Psoas muscle (tissue), 7 donors: ENCODE measurements at regions not wholly inside any gene's neighbourhood (a gene's known extent, or its start where the extent isn't known, plus 50 kb on each side); places are given as distances from the start of the nearest gene placed in this dataset.

Experiments
- ATAC-seq, 4 donors: fragments of 200-7000 bp; cut with Tn5 transposase; one replicate each; pipeline ENCODE4 v1.9.1; 2020; ENCODE audit warnings: moderate library complexity in 3 of 4, mild to moderate bottlenecking in 2 of 4
- DNase-seq, 2 donors: peaks; one replicate each; pipeline ENCODE4 v3.0.0-alpha.2; 2020
- H3K27ac ChIP-seq: fragments of 200-600 bp; one replicate; pipeline ENCODE4 v1.8.0; 2022
- H3K27me3 ChIP-seq, 3 donors: fragments of 200-600 bp in 1 of 3; one replicate each; pipeline versions ENCODE4 v1.6.1 to v1.8.0; 2013 to 2022; ENCODE audit warnings: low read length in 2 of 3, mild to moderate bottlenecking in 2 of 3, moderate library complexity in 1 of 3; ENCODE audit not compliant: insufficient read depth in 3 of 3
- H3K36me3 ChIP-seq, 2 donors: fragments of 200-600 bp in 1 of 2; one replicate each; pipeline versions ENCODE4 v1.6.1 to v1.8.0; 2013 to 2022; ENCODE audit warnings: low read depth in 1 of 2, mild to moderate bottlenecking in 1 of 2, moderate library complexity in 1 of 2; ENCODE audit not compliant: insufficient read depth in 1 of 2
- H3K4me1 ChIP-seq: fragments of 200-600 bp; one replicate; pipeline ENCODE4 v1.8.0; 2022
- H3K4me3 ChIP-seq: fragments of 200-600 bp; one replicate; pipeline ENCODE4 v1.8.0; 2022; ENCODE audit warnings: mild to moderate bottlenecking
- H3K9me3 ChIP-seq: fragments of 200-600 bp; one replicate; pipeline ENCODE4 v1.8.0; 2022
- WGBS, 3 donors: extraction: QIAGEN DNeasy Blood & Tissue Kit; methylation state at CpG; one replicate each; pipeline versions ENCODE4 v1.1.6 to v1.1.7; 2013; 5-methylcytosine and 5-hydroxymethylcytosine counted together
- intact Hi-C, 2 donors: fragments of 100-400 bp; cut with DNase I; formaldehyde crosslinking; loops; one replicate each; pipeline versions ENCODE4 v1.11.0 to v1.14.2; 2022
- TF ChIP-seq, protein P1 (sequence below): fragments of 200-600 bp; IDR thresholded peaks from one replicate; pipeline ENCODE4 v1.8.0; 2022; ENCODE audit warnings: antibody characterized with exemption
- donor health status: healthy with polysubstance abuse.
- donor health status: DM: no; HTN: no; CAD: no; lungs with moderate emphysema.
- donor health status: Bipolar disorder and iron deficiency.
- donor health status: healthy.
- donor health status: DM: yes; HTN: yes; CAD: no.
- donor health status: DM: no; HTN: no; CAD: no.
- donor health status: DM: yes; HTN: yes; CAD: no.

DNA sequence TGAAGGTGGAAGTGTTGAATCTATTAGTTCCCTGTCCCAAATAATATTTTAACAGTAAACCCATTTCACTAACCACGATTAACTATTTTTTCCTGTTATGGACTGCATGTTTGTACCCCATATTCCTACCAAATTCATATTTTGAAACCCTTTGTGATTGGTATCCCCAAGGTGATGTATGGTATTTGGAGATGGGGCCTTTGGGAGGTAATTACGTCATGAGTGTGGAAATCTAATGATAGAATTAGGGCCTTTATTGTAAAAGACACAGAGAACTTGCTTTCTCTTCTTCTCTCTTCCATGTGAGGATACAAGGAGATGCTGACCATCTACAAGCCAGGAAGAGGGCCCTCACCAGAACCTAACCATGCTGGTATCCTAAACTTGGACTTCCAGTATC, 744.7 kb downstream of the DTWD2 start:
- Histone ChIP-seq H3K9me3 (peaks cover 1% of the 10 kb centered on the region), H3K27ac (no peak overlapping the region), H3K27me3 (no peaks in the 10 kb centered on the region), H3K4me1 (no peaks in the 10 kb centered on the region), H3K4me3 (no peak overlapping the region), H3K36me3 (no peaks in the 10 kb centered on the region)
- TF ChIP-seq, protein P1, sequence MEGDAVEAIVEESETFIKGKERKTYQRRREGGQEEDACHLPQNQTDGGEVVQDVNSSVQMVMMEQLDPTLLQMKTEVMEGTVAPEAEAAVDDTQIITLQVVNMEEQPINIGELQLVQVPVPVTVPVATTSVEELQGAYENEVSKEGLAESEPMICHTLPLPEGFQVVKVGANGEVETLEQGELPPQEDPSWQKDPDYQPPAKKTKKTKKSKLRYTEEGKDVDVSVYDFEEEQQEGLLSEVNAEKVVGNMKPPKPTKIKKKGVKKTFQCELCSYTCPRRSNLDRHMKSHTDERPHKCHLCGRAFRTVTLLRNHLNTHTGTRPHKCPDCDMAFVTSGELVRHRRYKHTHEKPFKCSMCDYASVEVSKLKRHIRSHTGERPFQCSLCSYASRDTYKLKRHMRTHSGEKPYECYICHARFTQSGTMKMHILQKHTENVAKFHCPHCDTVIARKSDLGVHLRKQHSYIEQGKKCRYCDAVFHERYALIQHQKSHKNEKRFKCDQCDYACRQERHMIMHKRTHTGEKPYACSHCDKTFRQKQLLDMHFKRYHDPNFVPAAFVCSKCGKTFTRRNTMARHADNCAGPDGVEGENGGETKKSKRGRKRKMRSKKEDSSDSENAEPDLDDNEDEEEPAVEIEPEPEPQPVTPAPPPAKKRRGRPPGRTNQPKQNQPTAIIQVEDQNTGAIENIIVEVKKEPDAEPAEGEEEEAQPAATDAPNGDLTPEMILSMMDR, result no peak
- ATAC-seq (no peak), DNase-seq (no peak)
- intact Hi-C loops, result no loop called here
- WGBS, 3 donors, result 72 to 86% (median 78%) methylated on average over 2 of the region's 2 CpGs

DNA sequence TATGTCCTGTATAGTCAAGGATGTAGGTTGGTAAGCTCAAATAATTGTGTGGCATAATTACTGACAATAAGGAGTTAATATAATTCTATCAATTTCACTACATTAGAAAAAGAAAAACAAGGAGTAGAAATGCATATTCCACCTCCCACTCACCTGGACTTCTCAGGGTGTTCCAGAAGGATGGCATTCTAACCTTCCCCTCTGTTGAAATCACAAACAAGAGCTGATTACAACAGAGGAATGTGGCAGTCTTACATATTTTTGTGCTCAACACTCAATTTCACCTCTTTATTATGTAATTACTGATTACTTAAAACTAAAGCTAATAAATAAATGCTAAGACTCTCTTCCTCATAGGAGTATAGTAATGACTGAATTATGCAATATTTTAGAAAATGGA, 745.3 kb downstream of the DTWD2 start:
- intact Hi-C loops, result no loop called here
- Histone ChIP-seq H3K27me3 (no peaks in the 10 kb centered on the region), H3K36me3 (no peaks in the 10 kb centered on the region), H3K9me3 (no peaks in the 10 kb centered on the region), H3K4me3 (no peak overlapping the region), H3K27ac (no peak overlapping the region), H3K4me1 (no peaks in the 10 kb centered on the region)
- DNase-seq (no peak), ATAC-seq (no peak)
- TF ChIP-seq, protein P1, result no peak

DNA sequence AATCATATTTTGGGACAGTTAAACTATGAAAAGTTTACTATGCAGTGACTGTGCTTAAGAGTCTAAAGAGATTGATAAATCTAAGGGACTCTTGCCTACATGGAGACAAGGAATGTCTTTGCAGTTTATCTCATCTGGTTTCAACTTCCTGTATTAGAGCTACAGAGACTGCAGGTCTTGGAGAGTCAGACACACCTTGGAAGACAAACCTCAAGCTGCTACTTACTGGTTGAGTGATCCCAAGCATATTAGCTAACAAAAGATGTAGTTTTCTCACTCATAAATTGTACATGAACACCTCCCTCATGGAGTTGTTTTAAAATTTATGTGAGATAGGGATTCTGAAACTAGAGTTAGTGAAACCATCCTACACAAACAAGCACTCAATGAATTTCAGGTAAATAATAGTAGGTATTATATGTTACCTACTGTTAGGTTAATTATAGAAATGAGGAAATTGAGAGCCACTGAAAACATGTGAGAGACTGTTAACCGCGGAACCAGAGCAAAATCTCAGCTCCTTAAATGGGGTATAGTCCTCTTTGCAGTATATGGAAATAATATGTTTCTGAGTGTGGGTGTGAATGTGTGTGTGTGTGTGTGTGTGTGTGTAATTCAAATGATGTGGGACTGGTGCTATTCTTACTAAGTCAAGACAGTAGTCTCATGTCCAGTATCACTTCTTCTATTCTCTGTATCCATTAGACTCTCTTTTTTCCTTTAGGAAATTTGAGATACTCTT, 752.1 kb downstream of the DTWD2 start:
- WGBS, 3 donors, result 92 to 100% (median 93%) methylated on average over 2 of the region's 2 CpGs
- Histone ChIP-seq H3K4me1 (no peaks in the 10 kb centered on the region), H3K4me3 (no peak overlapping the region), H3K36me3 (no peaks in the 10 kb centered on the region), H3K9me3 (no peaks in the 10 kb centered on the region), H3K27ac (no peak overlapping the region), H3K27me3 (no peaks in the 10 kb centered on the region)
- ATAC-seq (no peak), DNase-seq (no peak)
- intact Hi-C loops, result no loop called here
- TF ChIP-seq, protein P1, result no peak

DNA sequence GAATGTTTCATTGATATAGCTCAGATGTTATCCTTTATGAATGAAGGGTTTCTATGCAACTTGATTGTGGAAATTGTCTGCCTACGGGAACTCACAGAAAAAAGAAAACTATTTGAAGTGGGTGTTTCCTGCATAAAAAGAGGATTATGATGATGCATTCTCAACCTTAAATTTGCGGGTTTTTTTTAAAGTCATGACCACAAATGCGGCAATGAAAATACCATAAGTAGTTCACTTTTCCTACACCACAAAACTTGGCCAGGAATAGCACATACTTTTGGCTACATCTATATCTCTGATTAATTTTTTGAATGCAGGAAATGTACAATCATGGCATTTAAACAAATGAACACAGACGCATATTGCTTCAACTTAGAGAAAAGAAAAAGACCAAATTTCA, 754.7 kb downstream of the DTWD2 start:
- no peaks in the 10 kb centered on the region for H3K36me3 ChIP-seq
- no peaks in the 10 kb centered on the region for H3K4me1 ChIP-seq
- H3K27ac ChIP-seq, result no peak overlapping the region
- no peak overlapping the region for H3K4me3 ChIP-seq
- H3K27me3 ChIP-seq, result no peaks in the 10 kb centered on the region
- 73 to 74% (median 74%) methylated on average over 4 of the region's 4 CpGs for WGBS, 3 donors
- H3K9me3 ChIP-seq, result no peaks in the 10 kb centered on the region
- no peak for ATAC-seq
- intact Hi-C loops, result no loop called here
- TF ChIP-seq, protein P1, result no peak
- DNase-seq, result no peak

DNA sequence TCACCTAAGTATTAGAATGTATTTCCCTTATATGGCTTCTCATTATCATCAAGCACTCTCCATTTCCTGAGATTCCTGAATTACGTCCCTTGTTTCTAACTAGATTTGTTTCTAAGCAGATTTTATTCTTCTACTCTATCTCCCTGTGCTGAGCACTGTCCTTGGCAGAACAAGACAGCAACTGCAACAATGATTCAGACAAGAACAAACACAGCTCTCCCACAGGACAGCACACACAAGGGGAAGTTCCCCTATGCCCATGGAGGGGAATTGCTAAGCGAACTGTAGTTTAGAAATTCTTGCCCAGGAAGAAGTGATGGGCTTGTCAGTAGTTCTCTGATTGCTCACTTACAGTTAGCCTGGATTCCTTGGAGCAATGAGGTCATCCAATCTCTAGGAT, 759.9 kb downstream of the DTWD2 start:
- Histone ChIP-seq H3K27me3 (no peaks in the 10 kb centered on the region), H3K27ac (no peak overlapping the region), H3K9me3 (no peaks in the 10 kb centered on the region), H3K4me3 (no peak overlapping the region), H3K4me1 (no peaks in the 10 kb centered on the region), H3K36me3 (no peaks in the 10 kb centered on the region)
- WGBS, 3 donors, result 56 to 64% (median 61%) methylated on average over 2 of the region's 2 CpGs
- DNase-seq (no peak), ATAC-seq (no peak)
- TF ChIP-seq, protein P1, result no peak
- intact Hi-C loops, result no loop called here
